HEK293 (cell line): ENCODE measurements at regions not wholly inside any gene's neighbourhood (a gene's known extent, or its start where the extent isn't known, plus 50 kb on each side); places are given as distances from the start of the nearest gene placed in this dataset.
A peak's percentile ranks its signal among the peaks of the same experiment; 100 is the strongest.

Experiments
- CTCF ChIA-PET: fragments of 350-600 bp; formaldehyde crosslinking; extraction: SDS; loops from one replicate; lab custom pipeline; 2021; ENCODE audit warnings: antibody characterized with exemption; lab: Yijun Ruan, JAX
- POLR2A ChIA-PET: fragments of 300-600 bp; formaldehyde crosslinking; extraction: SDS; loops from one replicate; lab custom pipeline; 2020; ENCODE audit warnings: antibody characterized with exemption, inconsistent platforms; lab: Yijun Ruan, JAX
- H3K27ac ChIP-seq: fragments of 200-500 bp; sonication (Bioruptor generic); 2 replicates; pipeline ENCODE4 v1.5.1; 2014; ENCODE audit warnings: low read depth, low read length, control low read depth, inconsistent platforms; ENCODE audit errors: extremely low read depth
- H3K36me3 ChIP-seq, 2 experiments: fragments of 200-500 bp in 1 of 2; sonication (Bioruptor generic) in 1 of 2; 1 replicate in 1 of 2; 2 replicates in 1 of 2; pipeline ENCODE4 v1.5.1; 2014 to 2017; ENCODE audit warnings: inconsistent platforms in 2 of 2, low read length in 2 of 2; ENCODE audit not compliant: control insufficient read depth in 2 of 2, insufficient read depth in 1 of 2
- H3K4me1 ChIP-seq: fragments of 200-500 bp; sonication (Bioruptor generic); 2 replicates; pipeline ENCODE4 v1.5.1; 2014; ENCODE audit warnings: mild to moderate bottlenecking, low read length, inconsistent platforms; ENCODE audit not compliant: control insufficient read depth, insufficient read depth
- H3K4me3 ChIP-seq: 2 replicates; pipeline ENCODE4 v1.5.1; 2011; ENCODE audit warnings: low read depth, mild to moderate bottlenecking, control low read depth, low read length, moderate library complexity
- H3K9me3 ChIP-seq: fragments of 200-500 bp; sonication (Bioruptor generic); 2 replicates; pipeline ENCODE4 v1.5.1; 2014; ENCODE audit warnings: low read depth, low read length, inconsistent platforms; ENCODE audit not compliant: control insufficient read depth, insufficient read depth
- AEBP2 ChIP-seq: fragments of 450-650 bp; formaldehyde crosslinking; IDR thresholded peaks from 2 replicates; pipeline ENCODE4 v1.5.1; 2016; ENCODE audit warnings: missing biosample characterization, missing genetic modification characterization, borderline replicate concordance
- CTCF ChIP-seq: fragments of 450-650 bp; formaldehyde crosslinking; IDR thresholded peaks from 2 replicates; pipeline ENCODE4 v1.5.1; 2016; ENCODE audit warnings: missing biosample characterization, missing genetic modification characterization
- GLIS1 ChIP-seq: fragments of 450-650 bp; formaldehyde crosslinking; IDR thresholded peaks from 2 replicates; pipeline ENCODE4 v1.5.1; 2016; ENCODE audit warnings: missing biosample characterization, missing genetic modification characterization
- KLF10 ChIP-seq: fragments of 450-650 bp; IDR thresholded peaks from 2 replicates; pipeline ENCODE4 v1.5.1; 2018; ENCODE audit warnings: missing biosample characterization, mild to moderate bottlenecking, missing genetic modification characterization
- SCRT2 ChIP-seq: fragments of 450-650 bp; formaldehyde crosslinking; IDR thresholded peaks from 2 replicates; pipeline ENCODE4 v1.5.1; 2016; ENCODE audit warnings: missing biosample characterization, missing genetic modification characterization
- YY1 ChIP-seq: fragments of 450-650 bp; formaldehyde crosslinking; IDR thresholded peaks from 2 replicates; pipeline ENCODE4 v1.5.1; 2018; ENCODE audit warnings: missing biosample characterization, missing genetic modification characterization
- ZFP37 ChIP-seq: fragments of 450-650 bp; formaldehyde crosslinking; IDR thresholded peaks from 2 replicates; pipeline ENCODE4 v1.5.1; 2016; ENCODE audit warnings: missing biosample characterization, missing genetic modification characterization
- ZNF114 ChIP-seq: fragments of 450-650 bp; formaldehyde crosslinking; IDR thresholded peaks from 2 replicates; pipeline ENCODE4 v1.5.0; 2017; ENCODE audit warnings: missing biosample characterization, missing genetic modification characterization
- ZNF169 ChIP-seq: fragments of 450-650 bp; formaldehyde crosslinking; IDR thresholded peaks from 2 replicates; pipeline ENCODE4 v1.5.1; 2016; ENCODE audit warnings: missing biosample characterization, missing genetic modification characterization
- ZNF214 ChIP-seq: fragments of 450-650 bp; formaldehyde crosslinking; IDR thresholded peaks from 2 replicates; pipeline ENCODE4 v1.5.1; 2017; ENCODE audit warnings: missing biosample characterization, mild to moderate bottlenecking, missing genetic modification characterization, borderline replicate concordance
- ZNF354C ChIP-seq: fragments of 450-650 bp; formaldehyde crosslinking; IDR thresholded peaks from 2 replicates; pipeline ENCODE4 v1.5.1; 2016; ENCODE audit warnings: missing biosample characterization, missing genetic modification characterization, low read depth, borderline replicate concordance
- ZNF37A ChIP-seq: fragments of 450-650 bp; IDR thresholded peaks from 2 replicates; pipeline ENCODE4 v1.5.1; 2018; ENCODE audit warnings: missing biosample characterization, missing genetic modification characterization
- ZNF398 ChIP-seq: fragments of 450-650 bp; formaldehyde crosslinking; IDR thresholded peaks from 2 replicates; pipeline ENCODE4 v1.5.1; 2017; ENCODE audit warnings: missing biosample characterization, missing genetic modification characterization
- ZNF473 ChIP-seq: fragments of 450-650 bp; formaldehyde crosslinking; IDR thresholded peaks from 2 replicates; pipeline ENCODE4 v1.5.1; 2017; ENCODE audit warnings: missing biosample characterization, missing genetic modification characterization
- ZNF513 ChIP-seq: fragments of 450-650 bp; IDR thresholded peaks from 2 replicates; pipeline ENCODE4 v1.5.1; 2018; ENCODE audit warnings: missing biosample characterization, missing genetic modification characterization
- ZNF514 ChIP-seq: fragments of 450-650 bp; formaldehyde crosslinking; IDR thresholded peaks from 2 replicates; pipeline ENCODE4 v1.5.1; 2016; ENCODE audit warnings: missing biosample characterization, missing genetic modification characterization
- ZNF521 ChIP-seq: fragments of 450-650 bp; formaldehyde crosslinking; IDR thresholded peaks from 2 replicates; pipeline ENCODE4 v1.5.1; 2017; ENCODE audit warnings: missing biosample characterization, mild to moderate bottlenecking, missing genetic modification characterization
- ZNF585B ChIP-seq: fragments of 450-650 bp; formaldehyde crosslinking; IDR thresholded peaks from 2 replicates; pipeline ENCODE4 v1.5.1; 2016; ENCODE audit warnings: missing biosample characterization, missing genetic modification characterization
- ZNF776 ChIP-seq: fragments of 450-650 bp; formaldehyde crosslinking; IDR thresholded peaks from 2 replicates; pipeline ENCODE4 v1.5.0; 2017; ENCODE audit warnings: missing biosample characterization, missing genetic modification characterization, borderline replicate concordance
- ZNF830 ChIP-seq: fragments of 450-650 bp; IDR thresholded peaks from 2 replicates; pipeline ENCODE4 v1.5.0; 2018; ENCODE audit warnings: missing biosample characterization, missing genetic modification characterization, low read depth, mild to moderate bottlenecking, moderate library complexity
- ZSCAN18 ChIP-seq: fragments of 450-650 bp; formaldehyde crosslinking; IDR thresholded peaks from 2 replicates; pipeline ENCODE4 v1.5.1; 2016; ENCODE audit warnings: missing biosample characterization, missing genetic modification characterization

- no peak overlapping the region for H3K27ac ChIP-seq
- CTCF ChIA-PET, result no interaction called here
- TF ChIP-seq ZNF585B (tag by site-specific recombination) (no peak), SCRT2 (tag by site-specific recombination) (peak; percentile 62)
- H3K4me1 ChIP-seq, result no peaks in the 10 kb centered on the region
- no peaks in the 10 kb centered on the region for H3K9me3 ChIP-seq
- H3K4me3 ChIP-seq, result no peak overlapping the region
- POLR2A ChIA-PET, result no interaction called here
- no peaks in the 10 kb centered on the region for H3K36me3 ChIP-seq
These were observed 103.7 kb upstream of the ASIC2 start for GRCh38 chr17:33396818-33397217.

- ChIA-PET POLR2A (no interaction called here), CTCF (no interaction called here)
- H3K27ac ChIP-seq, result no peak overlapping the region
- H3K9me3 ChIP-seq, result no peaks in the 10 kb centered on the region
- H3K4me1 ChIP-seq, result no peaks in the 10 kb centered on the region
- no peak overlapping the region for H3K4me3 ChIP-seq
- TF ChIP-seq ZNF37A (tag by site-specific recombination) (no peak), ZNF513 (tag by site-specific recombination) (peak; percentile 55; the same call in 1 of the 2 replicates)
- no peaks in the 10 kb centered on the region for H3K36me3 ChIP-seq
These were observed 105.3 kb upstream of the ASIC2 start for GRCh38 chr17:33398386-33398785.

GRCh38 chr17:33401249-33401648 is 108.2 kb upstream of the ASIC2 start:
- no peak overlapping the region for H3K27ac ChIP-seq
- no peaks in the 10 kb centered on the region for H3K36me3 ChIP-seq
- H3K4me3 ChIP-seq, result no peak overlapping the region
- CTCF ChIA-PET, result no interaction called here
- no peaks in the 10 kb centered on the region for H3K4me1 ChIP-seq
- POLR2A ChIA-PET, result no interaction called here
- TF ChIP-seq ZNF514 (tag by site-specific recombination), result no peak
- no peaks in the 10 kb centered on the region for H3K9me3 ChIP-seq

- Histone ChIP-seq H3K27ac (no peak overlapping the region), H3K9me3 (no peaks in the 10 kb centered on the region), H3K4me3 (no peak overlapping the region), H3K36me3 (no peaks in the 10 kb centered on the region)
- ChIA-PET CTCF (interaction anchor here (1.2 kb wide), 1 partner anchor 365 kb away, joined by 5 read pairs; no protein-coding TSS in a partner anchor), POLR2A (no interaction called here)
- TF ChIP-seq ZNF830 (tag by site-specific recombination) (no peak), AEBP2 (no peak), KLF10 (no peak), GLIS1 (tag by site-specific recombination) (no peak), ZNF114 (tag by site-specific recombination) (no peak), ZNF473 (no peak), ZNF214 (tag by site-specific recombination) (no peak), ZNF398 (tag by site-specific recombination) (no peak), ZFP37 (tag by site-specific recombination) (no peak), ZNF354C (no peak), ZSCAN18 (tag by site-specific recombination) (no peak), CTCF (tag by site-specific recombination) (no peak), YY1 (tag by site-specific recombination) (no peak), ZNF521 (tag by site-specific recombination) (no peak), ZNF776 (tag by site-specific recombination) (no peak), ZNF169 (tag by site-specific recombination) (no peak)
- TF ChIP-seq, all 188 proteins: peak for 0
- no peaks in the 10 kb centered on the region for H3K4me1 ChIP-seq
These were observed 110.1 kb upstream of the ASIC2 start for GRCh38 chr17:33403194-33403593.
